Bronchial epithelial cell (primary cell): ENCODE measurements at regions not wholly inside any gene's neighbourhood (a gene's known extent, or its start where the extent isn't known, plus 50 kb on each side); places are given as distances from the start of the nearest gene placed in this dataset.

Experiments used
- DNase-seq: peaks from one replicate; pipeline ENCODE4 v3.0.0-alpha.2; 2010; ENCODE audit warnings: low read depth
- FAIRE-seq: peaks from 2 replicates; lab custom pipeline; 2011; peaks lifted over from hg19 to GRCh38; lab: Jason Lieb, UNC
- H3K27me3 ChIP-seq: 2 replicates; pipeline ENCODE4 v1.5.1; 2011; ENCODE audit warnings: low read length; ENCODE audit not compliant: control insufficient read depth, insufficient read depth
- H3K36me3 ChIP-seq: 2 replicates; pipeline ENCODE4 v1.5.1; 2011; ENCODE audit warnings: low read length; ENCODE audit not compliant: control insufficient read depth, insufficient read depth
- H3K4me3 ChIP-seq: 2 replicates; pipeline ENCODE4 v1.5.1; 2011; ENCODE audit warnings: mild to moderate bottlenecking, low read depth, low read length, control low read depth
- CTCF ChIP-seq: IDR thresholded peaks from 2 replicates; pipeline ENCODE4 v1.5.1; 2011; ENCODE audit warnings: mild to moderate bottlenecking, moderate library complexity, low read length, control low read depth, inconsistent platforms; ENCODE audit not compliant: insufficient read depth, severe bottlenecking

- H3K4me3 ChIP-seq: no peak overlapping the region
- DNase-seq: no peak
- H3K36me3 ChIP-seq: no peaks in the 10 kb centered on the region
- no peak for FAIRE-seq
- no peak for TF ChIP-seq CTCF
- H3K27me3 ChIP-seq: no peaks in the 10 kb centered on the region
Measured at GRCh38 chr7:125406111-125406510, 476.5 kb upstream of the POT1 start.

- FAIRE-seq: no peak
Measured at GRCh38 chr7:125399408-125399807, 469.8 kb upstream of the POT1 start.

GRCh38 chr7:125396466-125397151 lies 467.0 kb upstream of the POT1 start:
- FAIRE-seq: peak; percentile 58
- Histone ChIP-seq H3K36me3 (no peaks in the 10 kb centered on the region), H3K27me3 (no peaks in the 10 kb centered on the region), H3K4me3 (no peak overlapping the region)
- no peak for DNase-seq
- TF ChIP-seq CTCF: no peak

More at GRCh38 chr7:125399408-125399807, 469.8 kb upstream of the POT1 start:
- no peak for TF ChIP-seq CTCF
- Histone ChIP-seq H3K27me3 (no peaks in the 10 kb centered on the region), H3K36me3 (no peaks in the 10 kb centered on the region), H3K4me3 (no peak overlapping the region)
- DNase-seq: no peak

- no peak overlapping the region for H3K4me3 ChIP-seq
- H3K36me3 ChIP-seq: no peaks in the 10 kb centered on the region
- FAIRE-seq (no peak), DNase-seq (no peak)
- no peak for TF ChIP-seq CTCF
- no peaks in the 10 kb centered on the region for H3K27me3 ChIP-seq
Measured at GRCh38 chr7:125391921-125392320, 462.3 kb upstream of the POT1 start.

GRCh38 chr7:125390981-125391380 lies 461.4 kb upstream of the POT1 start:
- Histone ChIP-seq H3K27me3 (no peaks in the 10 kb centered on the region), H3K4me3 (no peak overlapping the region), H3K36me3 (no peaks in the 10 kb centered on the region)
- TF ChIP-seq CTCF: no peak
- FAIRE-seq: no peak
- DNase-seq: no peak

GRCh38 chr7:125386211-125386610 lies 456.6 kb upstream of the POT1 start:
- no peak for DNase-seq
- Histone ChIP-seq H3K27me3 (no peaks in the 10 kb centered on the region), H3K36me3 (no peaks in the 10 kb centered on the region), H3K4me3 (no peak overlapping the region)
- no peak for TF ChIP-seq CTCF
- FAIRE-seq: peak; percentile 13
